Muscle of arm (tissue), 1 donor: ENCODE measurements at regions not wholly inside any gene's neighbourhood (a gene's known extent, or its start where the extent isn't known, plus 50 kb on each side); places are given as distances from the start of the nearest gene placed in this dataset.

Experiments
- DNase-seq: peaks from one replicate; pipeline ENCODE4 v3.0.0-alpha.2; 2013

DNA sequence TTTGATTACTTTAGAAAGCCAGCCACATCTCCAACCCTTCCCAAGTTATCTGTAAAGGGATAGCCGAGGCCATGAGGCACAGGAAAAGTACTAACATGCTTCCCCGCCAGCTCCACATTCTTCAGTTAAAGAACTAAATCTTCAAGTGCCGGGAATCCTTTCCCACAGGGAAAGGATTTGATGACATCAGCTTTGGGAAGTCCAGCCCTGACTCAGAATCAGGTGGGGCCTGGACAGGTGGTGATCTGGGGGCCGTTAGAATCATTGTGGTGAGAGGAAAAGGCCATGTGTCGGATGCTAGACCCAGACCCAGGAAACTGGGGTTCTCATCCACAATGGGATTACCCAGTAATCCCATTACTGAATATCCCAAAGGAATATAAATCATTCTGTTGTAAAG is 580.0 kb downstream of the QKI start:
- DNase-seq = no peak

DNA sequence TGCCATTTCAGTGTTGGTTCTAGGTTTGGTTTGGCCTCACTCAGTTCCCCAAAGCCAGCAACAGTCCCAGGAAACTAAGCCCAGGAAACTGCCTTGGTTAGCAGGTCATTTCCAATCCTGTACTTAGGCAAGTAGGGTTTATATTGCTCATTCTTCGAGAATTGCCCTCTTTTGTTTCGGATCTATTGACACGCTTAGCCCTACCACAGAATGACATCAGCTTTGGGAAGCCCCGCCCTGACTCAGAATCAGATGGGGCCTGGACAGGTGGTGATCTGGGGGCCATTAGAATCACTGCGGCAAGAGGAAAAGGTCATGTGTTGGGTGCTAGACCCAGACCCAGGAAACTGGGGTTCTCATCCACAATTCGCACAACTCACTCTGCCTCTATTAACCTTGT is 578.2 kb downstream of the QKI start:
- no peak for DNase-seq

DNA sequence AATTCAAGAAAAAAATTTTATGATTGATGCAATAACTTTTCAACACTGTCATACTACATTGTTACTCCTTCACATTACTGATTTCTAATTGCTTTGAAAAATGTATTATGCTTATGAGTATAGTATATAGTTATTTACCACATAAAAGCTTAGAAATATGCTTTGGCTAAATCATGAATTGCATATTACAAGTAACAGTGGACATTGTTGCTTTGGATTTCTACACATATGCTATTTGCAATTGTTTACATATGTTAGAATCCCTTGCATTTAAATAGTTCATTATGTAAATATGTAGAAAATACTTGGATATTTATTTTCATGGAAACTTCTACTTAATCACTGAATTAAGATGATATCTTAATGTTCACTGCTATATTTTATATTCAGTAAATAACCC is 577.5 kb downstream of the QKI start:
- no peak for DNase-seq

DNA sequence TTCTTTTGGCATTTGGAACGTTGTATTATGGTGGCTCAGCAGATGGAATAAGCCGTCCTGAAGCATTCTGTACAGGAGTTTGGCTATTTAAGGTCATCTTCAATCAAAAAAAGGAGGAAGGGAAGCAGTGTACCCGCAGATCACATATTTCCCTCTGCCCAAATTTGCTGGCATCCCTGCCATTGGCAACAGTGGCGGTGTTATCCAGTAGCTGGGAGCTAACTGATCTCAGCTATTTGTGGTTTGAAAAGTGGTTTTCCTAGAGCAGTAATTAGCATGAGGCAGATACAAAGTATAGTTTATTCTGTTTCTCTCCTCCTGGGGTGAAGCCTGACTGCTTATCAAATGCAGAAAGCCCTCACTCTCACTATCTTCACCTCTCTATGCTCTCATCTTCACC is 576.8 kb downstream of the QKI start:
- DNase-seq = no peak

DNA sequence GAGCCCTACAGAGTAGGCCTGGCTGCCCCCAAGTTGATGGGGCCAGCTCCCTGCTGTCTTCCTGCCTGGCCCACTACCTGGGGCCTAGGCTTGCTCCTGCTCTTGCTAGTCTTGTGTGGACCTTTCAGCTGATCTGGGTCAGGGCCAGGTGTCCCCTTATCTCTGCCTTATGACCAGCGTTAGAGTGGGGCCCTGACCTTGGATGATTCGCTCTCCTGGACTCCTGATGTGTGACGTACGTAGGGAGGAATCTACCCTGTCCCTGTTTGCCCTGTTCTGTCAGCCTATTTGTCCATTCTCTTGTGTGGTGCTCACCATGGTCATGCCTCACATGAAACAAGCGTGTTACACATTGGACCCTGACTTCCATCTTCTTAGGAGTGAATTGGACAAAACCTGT is 571.8 kb downstream of the QKI start:
- DNase-seq = no peak

DNA sequence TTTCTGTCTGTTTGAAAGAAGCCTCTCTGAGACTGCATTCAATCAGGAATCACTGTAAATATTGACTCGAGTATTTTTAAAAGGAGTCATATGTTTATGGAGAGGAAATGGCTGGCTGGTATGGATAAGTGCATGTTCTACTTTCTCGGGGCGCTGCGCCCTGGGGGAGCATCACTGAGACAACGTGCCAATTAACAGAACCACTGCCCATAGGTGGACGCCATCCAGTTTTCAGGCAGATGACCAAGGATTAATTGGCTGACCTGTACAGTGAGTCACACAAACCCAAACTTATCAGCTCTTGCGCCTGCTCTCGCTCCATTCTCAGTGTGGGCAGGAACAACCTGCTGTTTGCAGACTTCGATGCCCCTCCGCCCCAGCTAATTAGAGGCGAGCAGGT is 571.2 kb downstream of the QKI start:
- DNase-seq = no peak

DNA sequence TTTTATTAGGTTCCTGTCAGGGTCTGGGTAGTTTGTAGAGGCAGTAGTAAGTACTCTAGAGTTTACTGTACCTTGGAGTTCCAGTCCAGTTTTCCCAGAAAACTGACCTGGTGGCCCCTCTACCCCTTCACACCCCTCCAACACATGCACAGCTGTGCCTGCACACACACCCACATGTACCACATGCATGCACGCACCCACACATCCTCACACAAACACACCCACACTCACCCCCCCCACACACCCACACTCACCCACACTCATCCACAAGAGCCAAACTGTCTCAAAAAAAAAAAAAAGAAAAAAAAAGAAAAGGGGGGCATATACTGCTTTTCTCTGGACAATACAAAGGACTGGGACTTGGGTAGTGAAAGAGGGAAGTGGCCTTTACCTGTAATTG is 570.5 kb downstream of the QKI start:
- no peak for DNase-seq

DNA sequence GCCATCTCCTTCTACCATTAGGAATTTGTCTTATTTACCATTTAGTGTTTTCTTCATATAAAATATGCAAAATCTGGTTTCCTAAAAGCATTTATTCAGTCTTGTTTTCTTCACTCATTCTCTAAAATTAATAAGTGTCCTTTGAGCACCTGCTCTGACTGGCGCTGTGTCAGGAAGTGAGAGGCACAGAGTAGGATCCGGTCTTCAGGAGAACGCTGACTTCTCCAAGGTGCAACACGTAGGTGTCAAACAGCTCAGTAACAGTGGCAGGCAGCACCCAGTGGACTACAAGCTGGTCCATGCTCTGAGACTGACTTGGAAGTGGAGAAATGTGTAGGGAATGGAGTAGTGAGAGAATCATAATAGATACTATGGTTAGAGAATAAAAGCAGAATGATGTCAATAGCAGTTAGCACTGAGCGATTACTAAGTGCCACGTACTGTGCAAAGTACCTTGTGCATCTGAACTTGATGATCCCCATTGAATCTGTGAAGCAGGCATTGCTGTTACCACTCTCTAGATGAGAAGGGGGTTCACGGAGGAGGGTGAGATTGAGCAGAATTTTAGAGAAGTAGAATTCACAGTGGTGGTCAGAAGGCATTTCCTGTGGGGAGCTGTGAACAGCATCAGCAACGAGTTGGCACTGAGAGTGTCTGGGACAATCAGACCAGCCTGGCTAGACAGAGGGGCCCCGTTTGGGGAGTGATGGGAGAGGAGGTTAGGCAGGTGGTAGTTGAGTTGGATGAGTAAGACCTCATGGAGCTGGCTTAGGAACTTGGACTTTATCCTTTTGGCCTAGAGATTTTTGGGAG is 569.8 kb downstream of the QKI start:
- DNase-seq = no peak

DNA sequence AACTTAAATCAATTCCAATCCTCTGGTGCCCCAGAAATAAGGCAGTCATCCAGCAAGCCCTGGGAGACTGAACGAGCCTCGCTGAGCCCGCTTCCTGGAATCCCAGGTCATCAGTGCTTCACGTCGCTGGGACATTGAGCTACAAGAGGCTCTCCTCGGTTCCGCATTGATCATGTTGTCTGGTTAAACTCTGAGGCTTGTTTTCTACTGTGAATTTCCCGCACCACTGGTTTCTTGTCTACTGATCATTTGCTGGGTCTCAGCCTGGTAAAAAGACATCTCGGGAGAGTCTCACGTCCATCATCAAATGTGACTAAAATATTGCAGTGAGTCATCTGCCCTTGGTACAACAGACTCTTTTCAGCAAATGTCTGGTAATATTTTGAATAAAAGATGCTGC is 569.2 kb downstream of the QKI start:
- DNase-seq = no peak

DNA sequence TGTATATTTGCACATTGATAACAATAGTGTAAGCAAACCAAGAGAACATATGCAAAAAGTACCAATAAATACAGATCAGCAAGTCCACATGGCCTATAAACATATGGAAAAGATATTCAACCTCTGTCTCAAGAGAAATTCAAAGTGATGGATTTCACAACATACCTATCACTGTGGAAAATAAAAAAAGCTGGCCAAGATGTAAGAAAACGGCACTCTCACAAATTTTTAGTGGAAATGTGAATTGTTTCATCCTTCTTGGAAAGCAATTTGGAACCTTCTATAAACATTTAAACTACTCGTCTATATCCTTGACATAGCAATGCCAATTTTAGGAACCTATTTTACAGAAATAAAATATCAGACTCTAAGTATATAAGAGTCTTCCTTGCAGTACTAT is 559.8 kb downstream of the QKI start:
- DNase-seq = peak; percentile 56

DNA sequence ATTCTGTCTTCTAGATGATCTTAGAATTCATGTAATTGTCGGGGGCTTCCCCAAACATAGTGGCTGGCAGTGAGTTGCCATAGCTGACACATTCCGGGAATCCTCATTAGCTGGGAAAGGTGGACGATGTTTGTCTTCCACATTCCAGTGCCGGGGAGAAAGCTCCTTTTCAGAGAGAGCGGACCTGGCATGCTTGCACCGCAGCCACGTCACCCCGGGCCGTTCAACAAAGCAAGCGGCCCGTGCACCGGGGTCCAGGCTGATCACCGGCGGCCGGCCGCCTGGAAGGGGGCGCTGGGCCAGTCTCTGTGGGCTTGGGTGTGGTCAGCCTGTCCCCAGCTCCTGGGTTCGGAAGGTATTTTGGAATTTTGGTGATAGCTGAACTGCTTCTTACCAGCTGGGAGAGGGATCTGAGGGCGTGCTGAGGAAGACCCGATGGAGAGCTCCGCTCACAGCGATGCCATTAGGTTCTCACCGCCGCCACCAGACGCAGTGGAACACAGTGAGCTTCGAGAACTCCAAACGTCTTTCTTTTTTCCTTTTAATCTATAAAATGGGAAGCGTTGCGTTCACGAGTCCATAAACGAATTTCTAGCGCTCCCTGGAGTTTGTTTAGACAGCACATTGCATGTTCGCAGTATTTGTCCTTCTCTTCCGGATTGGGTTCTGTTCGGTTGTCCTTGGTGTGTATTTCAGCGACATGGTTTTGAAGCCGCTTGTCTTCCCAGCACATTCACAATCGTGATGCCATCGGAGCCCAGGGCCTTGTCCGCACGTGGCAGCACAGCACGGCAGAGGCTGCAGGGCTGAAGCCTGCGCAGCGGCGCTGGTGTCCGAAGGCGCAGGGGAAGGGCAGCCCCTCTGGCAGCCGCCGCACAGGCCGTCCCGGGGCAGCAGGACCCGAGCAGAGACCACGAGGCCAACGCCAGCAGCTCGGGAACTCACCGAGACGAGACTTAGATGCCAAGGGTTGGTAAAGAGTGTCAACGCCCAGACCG is 557.6 kb downstream of the QKI start:
- DNase-seq = no peak

DNA sequence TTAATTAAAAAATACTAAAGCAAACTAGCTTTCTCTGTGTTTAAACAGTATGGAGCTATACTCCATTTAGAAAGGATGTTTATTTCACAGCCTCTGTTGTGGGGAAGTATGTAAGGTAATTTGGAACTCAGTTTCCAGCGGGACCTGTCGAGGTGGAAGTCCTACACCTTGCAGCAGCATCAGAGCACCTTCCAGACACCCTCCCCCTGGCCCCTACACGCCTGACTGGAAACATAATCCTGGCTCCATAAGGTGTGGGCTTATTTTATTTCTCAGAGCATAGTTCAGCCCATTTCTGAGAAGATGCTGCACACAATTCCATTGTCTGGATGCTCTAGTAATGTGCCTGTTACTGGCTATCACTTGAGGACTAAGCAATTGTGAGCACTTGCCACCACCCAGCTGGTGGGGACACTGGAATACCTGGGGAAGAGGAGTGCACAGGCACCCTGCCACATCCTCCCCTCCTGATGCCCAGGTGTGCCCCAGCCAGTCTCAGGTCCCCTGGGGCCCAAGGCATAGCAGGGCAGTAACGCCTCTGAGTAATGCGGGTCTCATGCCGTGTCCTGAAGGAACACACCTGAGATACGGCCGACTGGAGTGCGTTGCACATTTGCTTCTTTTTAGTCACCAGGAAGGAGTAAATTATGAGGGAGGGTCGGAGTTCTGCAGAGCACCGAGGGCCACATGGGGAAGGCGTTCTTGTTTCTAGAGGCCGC is 556.5 kb downstream of the QKI start:
- DNase-seq = no peak

DNA sequence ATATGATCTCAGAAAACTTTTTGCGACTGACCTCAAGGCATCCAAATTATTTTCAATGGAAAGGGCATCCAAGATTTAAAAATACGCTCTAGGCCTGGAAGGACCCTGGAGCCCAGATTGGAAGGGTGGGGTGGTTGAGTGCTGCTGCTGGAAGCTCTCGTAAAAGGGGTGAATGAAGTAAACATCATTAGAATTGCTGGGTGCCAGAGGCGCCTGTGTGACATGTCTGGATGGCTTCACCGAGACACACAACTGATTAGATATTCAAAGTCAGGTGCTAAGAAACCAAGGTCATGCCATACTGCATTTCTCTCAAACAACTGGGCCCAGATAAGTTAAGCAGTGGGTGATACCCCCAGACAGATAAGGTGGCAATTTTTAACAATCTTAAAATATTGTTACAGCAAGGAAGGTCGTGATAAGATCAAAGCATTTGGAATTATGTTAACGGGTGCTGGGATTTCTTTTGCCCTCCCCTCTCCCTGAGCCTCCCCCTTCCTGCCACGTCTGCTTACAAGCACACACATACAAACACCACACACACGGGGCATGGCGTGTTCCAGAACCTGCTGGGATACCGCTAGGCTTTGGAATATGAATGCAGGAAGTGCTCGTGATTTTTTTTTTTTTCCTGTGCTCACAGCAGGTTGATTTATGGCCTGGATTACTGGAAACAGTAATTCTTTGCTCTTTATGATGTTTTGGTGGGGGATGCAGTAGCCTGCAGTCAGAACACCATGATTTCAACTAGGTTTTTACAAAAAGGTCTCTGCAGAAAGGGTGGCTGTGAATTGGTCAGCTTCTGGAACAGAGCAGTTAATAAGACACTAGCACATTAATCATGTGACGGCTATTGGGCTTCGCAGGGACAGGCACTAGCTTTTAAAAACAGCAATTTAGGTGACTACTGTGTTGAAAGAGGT is 551.2 kb downstream of the QKI start:
- no peak for DNase-seq

DNA sequence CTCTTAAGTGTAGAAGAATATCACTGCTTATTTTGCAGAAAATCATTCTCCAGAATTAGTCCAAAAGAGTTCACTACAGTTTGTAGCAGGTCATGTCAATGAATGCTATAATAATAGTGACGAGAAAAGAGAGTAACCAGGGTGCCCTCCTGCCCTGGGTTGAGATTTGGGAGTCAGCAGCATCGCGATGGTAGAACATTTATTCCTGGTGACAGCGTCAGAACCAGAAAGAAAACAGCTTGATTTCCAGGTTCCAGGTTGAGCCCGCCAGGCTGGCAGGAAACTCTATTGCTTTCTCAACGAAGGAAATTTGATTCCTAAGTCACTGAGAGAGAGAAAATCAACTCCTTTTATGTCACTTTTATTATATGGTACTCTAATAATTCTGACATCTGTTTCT is 550.3 kb downstream of the QKI start:
- no peak for DNase-seq

DNA sequence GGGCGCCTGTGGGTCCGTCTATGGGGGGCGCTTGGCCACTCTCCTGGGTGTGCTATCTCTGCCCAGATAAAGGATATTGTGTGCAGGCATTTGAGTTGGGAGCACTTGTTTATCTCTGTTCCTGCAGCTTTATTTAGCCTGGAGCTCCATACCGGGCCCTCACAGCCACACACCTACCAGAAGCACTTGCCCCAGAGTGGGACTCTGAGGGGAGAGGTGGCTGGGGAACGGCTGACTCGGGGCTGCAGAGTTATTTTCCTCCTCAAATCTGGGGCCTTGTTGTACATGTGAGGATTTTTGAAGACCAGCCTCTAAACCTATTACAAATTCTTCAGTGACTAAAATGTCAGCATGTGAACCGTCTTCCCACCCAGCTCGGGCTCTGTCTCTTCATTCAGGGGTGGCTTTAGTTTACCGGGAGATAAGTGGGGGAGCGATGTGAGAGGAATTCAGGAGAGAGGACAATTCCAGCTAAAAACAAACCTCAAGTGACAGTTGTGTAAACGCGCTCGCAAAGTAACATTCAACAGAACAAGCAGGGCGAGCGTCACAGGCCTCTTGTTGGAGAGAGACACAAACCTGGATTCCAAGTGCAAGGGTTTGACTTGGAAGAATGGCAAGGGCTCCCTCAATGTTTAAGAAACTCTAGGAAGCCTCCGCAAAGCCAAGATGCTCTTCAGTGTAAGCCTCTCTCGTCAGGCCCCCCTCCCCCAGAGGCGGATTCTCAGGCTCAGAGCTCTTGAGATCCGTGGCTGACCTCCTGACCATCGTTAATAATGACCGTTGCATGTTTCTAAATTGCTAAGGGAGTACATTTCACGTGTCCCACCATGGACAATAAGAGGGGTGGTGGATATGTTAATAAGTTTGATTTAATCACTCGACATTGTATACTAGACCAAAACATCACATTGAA is 548.9 kb downstream of the QKI start:
- no peak for DNase-seq

DNA sequence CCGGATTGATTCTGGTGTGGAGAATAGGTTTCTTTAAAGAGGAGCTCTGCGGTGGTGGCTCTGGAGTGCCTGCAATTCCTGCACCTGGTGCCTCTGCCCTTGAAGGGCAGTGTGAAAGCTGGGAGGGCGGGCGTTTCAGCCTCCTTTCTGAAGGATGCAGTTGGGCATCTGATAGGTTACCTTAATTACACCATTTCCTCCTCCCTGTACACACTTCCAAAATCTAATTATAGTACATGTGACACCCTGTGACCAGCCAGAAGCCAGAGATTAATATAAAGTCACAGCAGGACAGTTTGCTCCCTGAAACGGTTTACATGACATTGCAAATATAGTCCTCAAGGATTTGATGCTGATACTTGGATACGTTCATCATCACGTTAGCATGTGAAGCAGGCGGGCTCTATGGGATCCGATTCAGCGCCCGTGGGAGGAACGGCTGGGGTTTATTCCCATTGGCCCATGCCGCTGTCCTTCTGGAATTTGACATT is 548.2 kb downstream of the QKI start:
- DNase-seq = no peak

DNA sequence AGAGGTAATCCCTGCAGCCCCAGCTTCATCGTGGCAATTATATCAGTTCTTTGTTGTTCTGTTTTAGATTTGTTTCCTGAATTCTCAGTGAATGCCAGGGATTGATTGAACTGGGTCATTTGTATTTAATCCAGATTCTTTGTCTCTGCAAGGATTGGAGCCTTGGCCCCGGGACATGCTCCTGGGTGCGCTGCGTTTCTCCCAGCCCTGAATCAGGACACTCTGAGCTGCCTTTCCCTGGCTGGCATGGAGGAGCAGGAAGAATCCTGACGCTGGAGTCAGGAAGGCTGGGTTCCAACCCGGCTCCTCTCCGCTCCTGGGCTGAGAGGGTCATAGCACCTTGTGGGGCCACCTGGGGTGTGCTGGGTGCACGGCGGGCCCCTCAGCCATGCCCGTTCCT is 545.6 kb downstream of the QKI start:
- no peak for DNase-seq

DNA sequence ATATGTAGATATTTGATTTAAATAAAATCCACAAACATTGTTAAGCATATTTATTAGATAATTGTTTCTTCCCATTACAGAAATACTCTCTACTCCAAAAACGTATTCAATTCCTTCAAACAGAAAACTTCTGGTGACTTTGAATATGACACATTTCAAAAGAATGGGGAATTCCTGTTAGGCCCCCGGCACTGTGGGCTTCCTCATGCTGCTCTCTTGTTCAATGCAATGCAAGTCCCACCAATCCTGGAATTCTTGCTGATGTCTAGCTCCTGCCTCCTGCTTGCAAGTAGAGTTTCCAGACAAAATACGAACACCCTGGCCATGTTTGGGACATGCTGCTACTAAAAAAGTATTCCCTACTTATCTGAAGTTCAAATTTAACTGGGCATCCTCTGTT is 544.1 kb downstream of the QKI start:
- no peak for DNase-seq

DNA sequence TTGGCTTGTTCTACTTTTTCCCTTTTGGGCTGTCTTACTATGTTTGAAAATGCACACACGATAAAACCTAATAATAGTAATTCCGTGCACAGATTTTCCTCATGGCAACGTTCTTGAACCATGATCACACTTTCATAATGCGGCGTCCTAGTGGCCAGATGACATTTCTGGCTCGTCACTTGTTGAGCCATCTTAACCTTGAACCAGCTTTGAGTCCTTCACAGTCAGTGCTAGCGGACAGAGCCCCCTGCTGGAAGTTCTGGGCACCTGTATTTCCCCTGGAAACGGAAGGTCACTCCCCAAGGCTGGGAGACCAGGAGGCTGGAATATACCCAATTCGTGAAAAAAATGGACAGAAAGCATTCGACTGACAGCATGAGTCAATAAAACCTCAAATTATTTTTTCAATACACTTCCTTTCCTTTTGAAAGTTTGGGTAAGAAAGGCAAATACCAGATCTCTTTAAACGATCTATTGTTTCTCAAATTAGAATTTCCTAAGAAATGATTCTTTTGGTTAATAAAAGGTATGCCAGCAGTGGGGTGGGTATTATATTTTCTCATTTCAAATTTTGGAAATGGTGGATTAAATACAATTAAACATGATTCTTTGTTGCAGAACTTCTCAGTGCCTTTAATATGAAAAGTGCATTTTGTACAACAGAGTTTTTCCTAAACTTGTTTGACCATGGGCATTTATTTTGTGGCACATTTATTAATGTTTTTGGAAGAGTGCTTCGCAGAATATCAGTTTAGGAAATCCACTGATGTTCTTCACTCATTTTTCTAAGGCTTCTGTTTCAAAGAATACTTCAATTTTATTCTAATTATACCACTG is 542.3 kb downstream of the QKI start:
- DNase-seq = no peak
